NB4 (cell line): ENCODE measurements at regions not wholly inside any gene's neighbourhood (a gene's known extent, or its start where the extent isn't known, plus 50 kb on each side); places are given as distances from the start of the nearest gene placed in this dataset.

ENCODE experiments used
- POLR2A ChIP-seq: IDR thresholded peaks from 2 replicates; pipeline ENCODE4 v1.6.1; 2011; ENCODE audit warnings: mild to moderate bottlenecking; ENCODE audit not compliant: insufficient read length; ENCODE audit errors: extremely low read depth
- TF ChIP-seq, protein P1 (sequence below): IDR thresholded peaks from one replicate; pipeline ENCODE4 v1.5.1; 2012; ENCODE audit warnings: low read depth, low read length

GRCh38 chr18:76544511-76545345 lies 49.7 kb upstream of the ZNF516 start:
- TF ChIP-seq, protein P1, sequence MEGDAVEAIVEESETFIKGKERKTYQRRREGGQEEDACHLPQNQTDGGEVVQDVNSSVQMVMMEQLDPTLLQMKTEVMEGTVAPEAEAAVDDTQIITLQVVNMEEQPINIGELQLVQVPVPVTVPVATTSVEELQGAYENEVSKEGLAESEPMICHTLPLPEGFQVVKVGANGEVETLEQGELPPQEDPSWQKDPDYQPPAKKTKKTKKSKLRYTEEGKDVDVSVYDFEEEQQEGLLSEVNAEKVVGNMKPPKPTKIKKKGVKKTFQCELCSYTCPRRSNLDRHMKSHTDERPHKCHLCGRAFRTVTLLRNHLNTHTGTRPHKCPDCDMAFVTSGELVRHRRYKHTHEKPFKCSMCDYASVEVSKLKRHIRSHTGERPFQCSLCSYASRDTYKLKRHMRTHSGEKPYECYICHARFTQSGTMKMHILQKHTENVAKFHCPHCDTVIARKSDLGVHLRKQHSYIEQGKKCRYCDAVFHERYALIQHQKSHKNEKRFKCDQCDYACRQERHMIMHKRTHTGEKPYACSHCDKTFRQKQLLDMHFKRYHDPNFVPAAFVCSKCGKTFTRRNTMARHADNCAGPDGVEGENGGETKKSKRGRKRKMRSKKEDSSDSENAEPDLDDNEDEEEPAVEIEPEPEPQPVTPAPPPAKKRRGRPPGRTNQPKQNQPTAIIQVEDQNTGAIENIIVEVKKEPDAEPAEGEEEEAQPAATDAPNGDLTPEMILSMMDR, result no peak
- TF ChIP-seq POLR2A, result no peak
